H9 (cell line): ENCODE measurements at regions not wholly inside any gene's neighbourhood (a gene's known extent, or its start where the extent isn't known, plus 50 kb on each side); places are given as distances from the start of the nearest gene placed in this dataset.

Source experiments
- DNase-seq: peaks from one replicate; pipeline ENCODE4 v3.0.0-alpha.2; 2017
- H2AFZ ChIP-seq: one replicate; pipeline ENCODE4 v1.6.1; 2013; ENCODE audit warnings: mild to moderate bottlenecking, low read length, control low read depth, moderate library complexity
- H2AK5ac ChIP-seq: 2 replicates; pipeline ENCODE4 v1.6.1; 2013; ENCODE audit warnings: low read length, control low read depth, mixed read lengths; ENCODE audit not compliant: insufficient read length
- H2BK120ac ChIP-seq: one replicate; pipeline ENCODE4 v1.6.1; 2013; ENCODE audit warnings: low read depth, mild to moderate bottlenecking, low read length, control low read depth, inconsistent platforms; ENCODE audit not compliant: poor library complexity, severe bottlenecking
- H2BK12ac ChIP-seq: 2 replicates; pipeline ENCODE4 v1.6.1; 2013; ENCODE audit warnings: low read length, control low read depth, mixed read lengths, low read depth; ENCODE audit not compliant: insufficient read length
- H2BK15ac ChIP-seq: 2 replicates; pipeline ENCODE4 v1.6.1; 2013; ENCODE audit warnings: low read depth, low read length, control low read depth
- H2BK20ac ChIP-seq: one replicate; pipeline ENCODE4 v1.6.1; 2013; ENCODE audit warnings: low read depth, mild to moderate bottlenecking, low read length, control low read depth, inconsistent platforms; ENCODE audit not compliant: poor library complexity, severe bottlenecking
- H2BK5ac ChIP-seq: 2 replicates; pipeline ENCODE4 v1.6.1; 2013; ENCODE audit warnings: low read length, control low read depth, mixed read lengths; ENCODE audit not compliant: insufficient read length
- H3K14ac ChIP-seq: 2 replicates; pipeline ENCODE4 v1.6.1; 2013; ENCODE audit warnings: low read length, control low read depth; ENCODE audit not compliant: insufficient read depth
- H3K18ac ChIP-seq: 2 replicates; pipeline ENCODE4 v1.6.1; 2013; ENCODE audit warnings: low read depth, mild to moderate bottlenecking, mixed read lengths, low read length, control low read depth; ENCODE audit not compliant: insufficient read length
- H3K23ac ChIP-seq: 2 replicates; pipeline ENCODE4 v1.6.1; 2013; ENCODE audit warnings: low read length, control low read depth, mixed read lengths, low read depth; ENCODE audit not compliant: insufficient read length
- H3K23me2 ChIP-seq: 2 replicates; pipeline ENCODE4 v1.6.1; 2013; ENCODE audit warnings: low read depth, mild to moderate bottlenecking, mixed read lengths, low read length, control low read depth; ENCODE audit not compliant: insufficient read length, poor library complexity, severe bottlenecking
- H3K27ac ChIP-seq: 2 replicates; pipeline ENCODE4 v1.5.1; 2013; ENCODE audit warnings: low read length, control low read depth, mixed read lengths, low read depth; ENCODE audit not compliant: insufficient read length
- H3K27me3 ChIP-seq: 2 replicates; pipeline ENCODE4 v1.6.1; 2013; ENCODE audit warnings: low read length, control low read depth, inconsistent platforms; ENCODE audit not compliant: insufficient read depth
- H3K4ac ChIP-seq: 2 replicates; pipeline ENCODE4 v1.6.1; 2013; ENCODE audit warnings: low read depth, mild to moderate bottlenecking, control low read depth, inconsistent platforms, low read length, moderate library complexity
- H3K4me1 ChIP-seq: 2 replicates; pipeline ENCODE4 v1.6.1; 2013; ENCODE audit warnings: low read length, control low read depth, inconsistent platforms; ENCODE audit not compliant: insufficient read depth
- H3K4me2 ChIP-seq: 2 replicates; pipeline ENCODE4 v1.6.1; 2013; ENCODE audit warnings: low read length, control low read depth, mixed read lengths; ENCODE audit not compliant: insufficient read length, insufficient read depth
- H3K56ac ChIP-seq: 2 replicates; pipeline ENCODE4 v1.6.1; 2013; ENCODE audit warnings: low read depth, mild to moderate bottlenecking, mixed read lengths, low read length, control low read depth; ENCODE audit not compliant: insufficient read length
- H3K79me1 ChIP-seq: 2 replicates; pipeline ENCODE4 v1.6.1; 2013; ENCODE audit warnings: low read depth, mild to moderate bottlenecking, moderate library complexity, low read length, control low read depth, inconsistent platforms; ENCODE audit not compliant: insufficient read depth, poor library complexity, severe bottlenecking
- H3K79me2 ChIP-seq: 2 replicates; pipeline ENCODE4 v1.6.1; 2013; ENCODE audit warnings: low read length, control low read depth, inconsistent platforms; ENCODE audit not compliant: insufficient read depth
- H3K9ac ChIP-seq: 2 replicates; pipeline ENCODE4 v1.6.1; 2013; ENCODE audit warnings: low read length, control low read depth, mixed read lengths; ENCODE audit not compliant: insufficient read length; ENCODE audit errors: extremely low read depth
- H3K9me3 ChIP-seq: one replicate; pipeline ENCODE4 v1.6.1; 2013; ENCODE audit warnings: low read depth, low read length, inconsistent platforms; ENCODE audit not compliant: control insufficient read depth
- H3T11ph ChIP-seq: one replicate; pipeline ENCODE4 v1.6.1; 2013; ENCODE audit warnings: mild to moderate bottlenecking, low read length, control low read depth, inconsistent platforms
- H4K20me1 ChIP-seq: one replicate; pipeline ENCODE4 v1.6.1; 2013; ENCODE audit not compliant: control insufficient read depth, insufficient read length, insufficient read depth
- H4K5ac ChIP-seq: 2 replicates; pipeline ENCODE4 v1.6.1; 2013; ENCODE audit warnings: low read depth, mild to moderate bottlenecking, mixed read lengths, low read length, control low read depth; ENCODE audit not compliant: insufficient read length
- H4K8ac ChIP-seq: replicated peaks from 2 replicates; pipeline ENCODE4 v1.6.1; 2013; ENCODE audit warnings: low read length, control low read depth, mixed read lengths, low read depth; ENCODE audit not compliant: insufficient read length
- H4K91ac ChIP-seq: 2 replicates; pipeline ENCODE4 v1.6.1; 2013; ENCODE audit warnings: low read depth, mild to moderate bottlenecking, moderate library complexity, mixed read lengths, low read length, control low read depth; ENCODE audit not compliant: insufficient read length
- H3K27ac Mint-ChIP-seq, 3 experiments: 2 replicates in 2 of 3; 3 replicates in 1 of 3; pipeline ENCODE4 v1.8.0; 2020 to 2021; ENCODE audit warnings: mixed read lengths in 3 of 3, mild to moderate bottlenecking in 1 of 3, moderate library complexity in 1 of 3
- H3K27me3 Mint-ChIP-seq: 2 replicates; pipeline ENCODE4 v1.8.0; 2021; ENCODE audit warnings: low read depth, mild to moderate bottlenecking, moderate library complexity, mixed read lengths
- H3K36me3 Mint-ChIP-seq, 3 experiments: 2 replicates in 2 of 3; 3 replicates in 1 of 3; pipeline ENCODE4 v1.8.0; 2020 to 2021; ENCODE audit warnings: low read depth in 3 of 3, mixed read lengths in 3 of 3; ENCODE audit not compliant: insufficient read depth in 1 of 3
- H3K4me1 Mint-ChIP-seq, 2 experiments: 2 replicates each; pipeline ENCODE4 v1.8.0; 2020; ENCODE audit warnings: mixed read lengths in 2 of 2
- H3K4me3 Mint-ChIP-seq, 2 experiments: 2 replicates in 1 of 2; 3 replicates in 1 of 2; pipeline ENCODE4 v1.8.0; 2020 to 2021; ENCODE audit warnings: mild to moderate bottlenecking in 2 of 2, mixed read lengths in 2 of 2, moderate library complexity in 1 of 2
- H3K9me3 Mint-ChIP-seq, 2 experiments: 2 replicates in 1 of 2; 3 replicates in 1 of 2; pipeline ENCODE4 v1.8.0; 2020; ENCODE audit warnings: mild to moderate bottlenecking in 2 of 2, mixed read lengths in 2 of 2, moderate library complexity in 1 of 2
- WGBS: extraction: QIAGEN DNeasy Blood & Tissue Kit; methylation state at CpG from one replicate; pipeline ENCODE4 v1.1.7; 2013; ENCODE audit warnings: missing lambda C conversion rate, low lambda C conversion rate, mixed read lengths; ENCODE audit not compliant: insufficient read length; ENCODE audit errors: extremely low coverage; 5-methylcytosine and 5-hydroxymethylcytosine counted together
- TF ChIP-seq, protein P1 (sequence below): fragments of 200-600 bp; sonication (generic); conservative IDR thresholded peaks from 3 replicates; pipeline ENCODE4 v1.8.0; 2021; ENCODE audit warnings: antibody characterized with exemption, mild to moderate bottlenecking

DNA sequence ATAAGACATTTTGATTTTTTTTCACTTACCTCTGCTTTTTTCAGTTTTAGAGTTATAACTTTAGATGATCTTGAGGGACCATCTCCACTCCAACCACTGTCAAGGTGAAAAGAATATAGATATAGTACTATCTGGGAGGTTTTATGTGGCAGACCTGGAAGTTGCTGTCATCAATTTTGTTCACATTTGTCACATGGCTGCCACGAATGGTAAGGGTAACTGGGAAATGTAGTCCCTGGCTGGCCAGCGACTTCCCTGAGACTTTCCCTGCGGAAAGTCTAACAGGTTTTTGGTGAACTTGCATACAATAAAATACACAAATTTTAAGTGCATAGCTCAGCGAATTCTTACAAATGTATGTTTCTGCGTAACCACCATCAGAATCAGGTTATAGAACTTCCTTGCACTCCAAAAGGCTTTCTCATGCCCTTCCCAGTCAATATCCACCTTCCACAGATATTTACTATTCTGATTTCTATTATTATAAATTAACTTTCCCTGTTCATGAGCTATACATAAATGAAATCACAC lies 121.5 kb downstream of the MAT2B start:
- H3K56ac ChIP-seq: no peak overlapping the region
- H3K4me2 ChIP-seq: no peak overlapping the region
- no peak overlapping the region for H4K91ac ChIP-seq
- H2BK120ac ChIP-seq: no peak overlapping the region
- H2BK5ac ChIP-seq: no peak overlapping the region
- no peak overlapping the region for H4K8ac ChIP-seq
- H3K9ac ChIP-seq: no peak overlapping the region
- H3K27ac ChIP-seq: no peak overlapping the region
- H4K20me1 ChIP-seq: no peaks in the 10 kb centered on the region
- no peak overlapping the region for H2BK15ac ChIP-seq
- H2BK20ac ChIP-seq: no peak overlapping the region
- H3K79me1 ChIP-seq: no peaks in the 10 kb centered on the region
- no peak for DNase-seq
- Mint-ChIP-seq H3K36me3 (no peaks in the 10 kb centered on the region), H3K9me3 (peaks cover 0 to 2% of the 10 kb centered on the region in 2 experiments; a peak in 1 of 5 replicates), H3K4me1 (no peaks in the 10 kb centered on the region), H3K4me3 (no peak overlapping the region), H3K27me3 (no peaks in the 10 kb centered on the region), H3K27ac (no peak overlapping the region)
- no CpG with 5 or more reads among the region's 5 CpGs for WGBS
- H3K23ac ChIP-seq: no peak overlapping the region
- no peaks in the 10 kb centered on the region for H3K4me1 ChIP-seq
- no peak overlapping the region for H3K14ac ChIP-seq
- no peaks in the 10 kb centered on the region for H3K23me2 ChIP-seq
- H3K79me2 ChIP-seq: no peaks in the 10 kb centered on the region
- no peak overlapping the region for H2BK12ac ChIP-seq
- TF ChIP-seq, protein P1, sequence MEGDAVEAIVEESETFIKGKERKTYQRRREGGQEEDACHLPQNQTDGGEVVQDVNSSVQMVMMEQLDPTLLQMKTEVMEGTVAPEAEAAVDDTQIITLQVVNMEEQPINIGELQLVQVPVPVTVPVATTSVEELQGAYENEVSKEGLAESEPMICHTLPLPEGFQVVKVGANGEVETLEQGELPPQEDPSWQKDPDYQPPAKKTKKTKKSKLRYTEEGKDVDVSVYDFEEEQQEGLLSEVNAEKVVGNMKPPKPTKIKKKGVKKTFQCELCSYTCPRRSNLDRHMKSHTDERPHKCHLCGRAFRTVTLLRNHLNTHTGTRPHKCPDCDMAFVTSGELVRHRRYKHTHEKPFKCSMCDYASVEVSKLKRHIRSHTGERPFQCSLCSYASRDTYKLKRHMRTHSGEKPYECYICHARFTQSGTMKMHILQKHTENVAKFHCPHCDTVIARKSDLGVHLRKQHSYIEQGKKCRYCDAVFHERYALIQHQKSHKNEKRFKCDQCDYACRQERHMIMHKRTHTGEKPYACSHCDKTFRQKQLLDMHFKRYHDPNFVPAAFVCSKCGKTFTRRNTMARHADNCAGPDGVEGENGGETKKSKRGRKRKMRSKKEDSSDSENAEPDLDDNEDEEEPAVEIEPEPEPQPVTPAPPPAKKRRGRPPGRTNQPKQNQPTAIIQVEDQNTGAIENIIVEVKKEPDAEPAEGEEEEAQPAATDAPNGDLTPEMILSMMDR: no peak
- no peak overlapping the region for H3K4ac ChIP-seq
- H2AFZ ChIP-seq: no peak overlapping the region
- H3K27me3 ChIP-seq: no peaks in the 10 kb centered on the region
- H3K9me3 ChIP-seq: no peaks in the 10 kb centered on the region
- H3K18ac ChIP-seq: no peak overlapping the region
- no peak overlapping the region for H2AK5ac ChIP-seq
- no peak overlapping the region for H3T11ph ChIP-seq
- no peak overlapping the region for H4K5ac ChIP-seq
